H54 (cell line): ENCODE measurements at regions not wholly inside any gene's neighbourhood (a gene's known extent, or its start where the extent isn't known, plus 50 kb on each side); places are given as distances from the start of the nearest gene placed in this dataset.
A peak's percentile ranks its signal among the peaks of the same experiment; 100 is the strongest.

Experiments
- DNase-seq: peaks from one replicate; pipeline ENCODE4 v3.0.0; 2011; ENCODE audit warnings: low spot score, mixed read lengths; ENCODE audit not compliant: insufficient read length
- FAIRE-seq: peaks from 3 replicates; lab custom pipeline; 2011; peaks lifted over from hg19 to GRCh38; lab: Jason Lieb, UNC
- POLR2A ChIP-seq: IDR thresholded peaks from 2 replicates; pipeline ENCODE4 v1.6.1; 2011; ENCODE audit warnings: low read depth, mild to moderate bottlenecking, low read length

GRCh38 chr1:14011132-14011531 is 311.1 kb downstream of the PRDM2 start:
- FAIRE-seq (no peak), DNase-seq (no peak)
- TF ChIP-seq POLR2A, result no peak

DNA sequence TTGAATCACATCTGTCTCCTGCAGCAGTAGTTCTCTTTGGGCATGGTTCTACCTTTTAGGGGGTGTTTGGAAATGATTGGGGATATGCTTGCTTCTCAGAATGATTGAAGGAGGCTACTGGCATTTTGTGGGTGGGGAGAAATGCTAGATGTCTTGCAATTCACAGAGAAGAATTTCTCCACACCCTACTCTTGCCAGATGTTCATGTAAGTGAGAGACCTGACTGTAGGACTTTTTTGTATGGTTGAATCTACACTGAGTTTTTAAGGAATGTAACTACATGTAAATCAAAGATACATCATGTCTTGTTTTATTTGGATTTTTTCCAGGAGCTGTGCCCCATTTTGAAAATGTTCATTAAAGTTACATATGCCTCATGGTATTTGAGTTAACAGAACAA is 311.9 kb downstream of the PRDM2 start:
- TF ChIP-seq POLR2A, result no peak
- no peak for DNase-seq
- no peak for FAIRE-seq

DNA sequence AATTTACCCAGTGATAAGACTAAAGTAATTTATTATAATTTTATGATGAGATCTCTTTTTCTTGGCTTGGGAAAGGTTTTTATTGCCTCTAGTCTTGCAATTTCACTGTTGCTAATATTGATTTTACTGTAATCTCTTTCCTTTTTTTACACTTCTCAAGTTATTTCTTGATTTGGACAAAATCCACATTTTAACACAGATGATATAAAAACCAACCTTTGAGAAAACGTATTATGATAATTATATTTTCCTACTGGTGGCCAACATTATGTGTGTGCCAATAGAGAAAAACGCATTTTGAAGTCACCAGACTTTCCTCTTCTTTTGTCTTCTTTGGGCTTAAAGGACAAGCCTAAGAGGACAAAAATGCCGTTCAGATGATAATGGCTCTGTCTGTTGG is 314.9 kb downstream of the PRDM2 start:
- no peak for DNase-seq
- FAIRE-seq, result no peak
- no peak for TF ChIP-seq POLR2A

- TF ChIP-seq POLR2A, result no peak
- DNase-seq (no peak), FAIRE-seq (no peak)
Measured at GRCh38 chr1:14015917-14016316, 315.9 kb downstream of the PRDM2 start.

DNA sequence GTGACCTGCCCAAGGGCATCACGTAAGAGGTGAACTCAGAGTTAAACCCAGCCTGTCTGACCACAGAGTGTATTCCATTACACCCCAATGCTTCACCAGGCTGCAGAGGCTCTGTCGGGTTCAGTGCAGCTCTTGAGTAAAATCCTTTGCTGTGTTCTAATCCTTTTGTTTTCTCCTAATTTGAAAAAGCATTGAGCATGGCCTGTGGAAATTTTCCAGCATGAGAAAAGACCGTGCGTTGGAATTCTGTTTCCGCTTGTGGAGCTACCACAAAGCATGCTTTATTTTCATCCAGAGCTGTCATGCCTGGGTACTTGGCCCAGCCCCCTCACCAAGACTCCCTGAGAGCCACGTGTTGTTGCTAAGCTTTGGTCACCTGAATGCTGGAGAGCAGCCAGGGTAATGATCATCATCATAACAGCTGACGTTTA is 317.6 kb downstream of the PRDM2 start:
- DNase-seq (no peak), FAIRE-seq (no peak)
- no peak for TF ChIP-seq POLR2A

GRCh38 chr1:14019461-14019860 is 319.5 kb downstream of the PRDM2 start:
- TF ChIP-seq POLR2A, result no peak
- DNase-seq (no peak), FAIRE-seq (no peak)

GRCh38 chr1:14020006-14020405 is 320.0 kb downstream of the PRDM2 start:
- FAIRE-seq (no peak), DNase-seq (no peak)
- TF ChIP-seq POLR2A, result no peak

- no peak for FAIRE-seq
- no peak for DNase-seq
- TF ChIP-seq POLR2A, result no peak
Measured at GRCh38 chr1:14027099-14027498, 327.1 kb downstream of the PRDM2 start.

- FAIRE-seq, result no peak
- no peak for TF ChIP-seq POLR2A
- DNase-seq, result no peak
Measured at GRCh38 chr1:14031461-14031860, 331.5 kb downstream of the PRDM2 start.

GRCh38 chr1:14034506-14034905 is 334.5 kb downstream of the PRDM2 start:
- DNase-seq (no peak), FAIRE-seq (no peak)
- TF ChIP-seq POLR2A, result no peak

DNA sequence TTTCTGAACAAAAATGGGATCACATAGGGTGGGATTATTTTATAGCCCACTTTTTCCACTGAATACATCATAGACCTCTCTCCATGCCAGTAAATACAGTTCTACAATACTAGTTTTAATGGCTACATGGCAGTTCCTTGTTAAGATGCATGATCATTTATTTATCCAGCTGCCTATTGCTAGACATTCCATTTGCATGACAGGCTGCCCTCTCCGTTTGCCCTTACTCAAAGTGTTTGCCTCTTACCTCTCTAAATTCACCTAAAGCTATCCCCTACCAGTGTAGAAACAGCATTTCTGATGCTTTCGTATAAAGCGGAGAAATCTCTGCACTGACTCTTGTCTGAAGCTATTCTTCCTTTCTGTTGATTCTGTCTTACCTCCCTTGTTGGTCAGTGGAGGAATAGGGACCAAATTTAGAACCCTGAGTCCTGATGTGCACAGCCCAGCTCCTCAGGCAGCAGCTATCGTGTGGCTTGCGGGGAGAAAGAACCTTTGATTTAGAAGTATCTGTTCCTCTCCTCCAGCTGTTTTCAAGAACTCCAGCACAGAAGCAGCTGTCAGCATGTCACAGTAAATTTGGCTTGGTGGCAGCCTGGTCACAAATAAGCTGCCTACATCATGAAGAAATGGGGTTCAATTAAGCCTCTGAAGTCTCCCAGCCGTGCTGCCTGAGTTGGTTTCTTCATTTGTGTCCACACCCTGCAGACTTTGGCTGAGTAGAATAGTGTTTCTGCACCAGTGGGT is 337.3 kb downstream of the PRDM2 start:
- no peak for FAIRE-seq
- no peak for TF ChIP-seq POLR2A
- DNase-seq, result no peak

- FAIRE-seq (no peak), DNase-seq (no peak)
Measured at GRCh38 chr1:14039582-14040430, 339.8 kb downstream of the PRDM2 start.

DNA sequence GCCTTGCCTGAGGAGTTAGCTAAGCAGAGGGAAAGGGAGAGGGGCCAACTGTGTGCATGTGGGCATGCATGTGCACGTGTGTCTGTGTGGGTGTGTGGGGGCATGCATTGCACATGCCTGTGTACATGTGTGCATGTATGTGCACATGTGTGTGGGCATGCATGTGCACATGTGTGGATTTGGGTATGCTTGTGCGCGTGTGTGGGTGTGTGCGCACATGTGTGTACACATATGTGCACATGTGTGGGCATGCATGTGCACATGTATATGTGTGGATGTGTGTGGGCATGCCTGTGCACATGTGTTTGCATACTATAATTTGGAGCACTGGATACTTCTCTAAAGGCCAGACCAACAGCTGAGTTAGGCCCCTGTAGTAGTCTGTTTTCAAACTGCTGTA is 350.0 kb downstream of the PRDM2 start:
- FAIRE-seq (no peak), DNase-seq (no peak)
- no peak for TF ChIP-seq POLR2A

More at GRCh38 chr1:14039582-14040430, 339.8 kb downstream of the PRDM2 start:
- no peak for TF ChIP-seq POLR2A

- FAIRE-seq, result no peak
- no peak for TF ChIP-seq POLR2A
- peak; percentile 18 for DNase-seq
Measured at GRCh38 chr1:14055442-14056223, 355.6 kb downstream of the PRDM2 start.

DNA sequence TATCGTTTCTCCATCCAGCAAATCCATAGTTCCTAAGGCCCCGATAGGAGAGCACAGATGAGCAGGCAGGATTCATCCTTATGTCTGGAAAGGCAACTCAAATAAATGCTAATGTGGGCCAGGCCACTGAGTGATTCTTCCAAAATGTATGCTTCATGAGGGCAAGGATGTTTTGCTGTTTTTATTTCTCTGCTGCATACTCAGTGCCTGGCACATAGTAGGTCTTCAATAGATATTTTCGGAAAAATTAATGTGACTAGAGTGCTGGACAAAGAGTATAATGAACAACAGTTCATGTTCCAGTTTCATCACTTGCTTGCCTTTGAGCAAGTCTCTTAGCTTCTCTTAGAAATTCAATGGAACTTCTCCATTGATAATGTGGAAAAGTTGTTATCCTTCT is 357.7 kb downstream of the PRDM2 start:
- no peak for TF ChIP-seq POLR2A
- FAIRE-seq (no peak), DNase-seq (no peak)
